ENCODE measurements at regions not wholly inside any gene's neighbourhood (a gene's known extent, or its start where the extent isn't known, plus 50 kb on each side); places are given as distances from the start of the nearest gene placed in this dataset.

GRCh38 chr20:23161244-23161891 is 75.2 kb upstream of the CD93 start (continued):
- TF ChIP-seq ZNF639 (CRISPR knock-in tag; conservative IDR thresholded peaks at IDR 0.05 in 1 of 2, IDR thresholded peaks at IDR 0.05 in 1 of 2), result peak in 1 of 2 experiments; percentile 48; a peak in 1 of 4 replicates
- no peak for TF ChIP-seq ZNF395 (CRISPR knock-in tag; IDR thresholded peaks at IDR 0.05)
- no peak for TF ChIP-seq ZNF561 (CRISPR knock-in tag; conservative IDR thresholded peaks at IDR 0.05)
- no peak for TF ChIP-seq MCM3 (IDR thresholded peaks at IDR 0.05)
- no peak for TF ChIP-seq MYC (IDR thresholded peaks at IDR 0.05; ENCODE audit: low read depth, low read length)
- TF ChIP-seq MYC (CRISPR knock-in tag; IDR thresholded peaks at IDR 0.05; ENCODE audit: borderline replicate concordance, low read depth), result no peak
- no peak for TF ChIP-seq ZNF3 (CRISPR knock-in tag; IDR thresholded peaks at IDR 0.05)
- TF ChIP-seq, protein P1, sequence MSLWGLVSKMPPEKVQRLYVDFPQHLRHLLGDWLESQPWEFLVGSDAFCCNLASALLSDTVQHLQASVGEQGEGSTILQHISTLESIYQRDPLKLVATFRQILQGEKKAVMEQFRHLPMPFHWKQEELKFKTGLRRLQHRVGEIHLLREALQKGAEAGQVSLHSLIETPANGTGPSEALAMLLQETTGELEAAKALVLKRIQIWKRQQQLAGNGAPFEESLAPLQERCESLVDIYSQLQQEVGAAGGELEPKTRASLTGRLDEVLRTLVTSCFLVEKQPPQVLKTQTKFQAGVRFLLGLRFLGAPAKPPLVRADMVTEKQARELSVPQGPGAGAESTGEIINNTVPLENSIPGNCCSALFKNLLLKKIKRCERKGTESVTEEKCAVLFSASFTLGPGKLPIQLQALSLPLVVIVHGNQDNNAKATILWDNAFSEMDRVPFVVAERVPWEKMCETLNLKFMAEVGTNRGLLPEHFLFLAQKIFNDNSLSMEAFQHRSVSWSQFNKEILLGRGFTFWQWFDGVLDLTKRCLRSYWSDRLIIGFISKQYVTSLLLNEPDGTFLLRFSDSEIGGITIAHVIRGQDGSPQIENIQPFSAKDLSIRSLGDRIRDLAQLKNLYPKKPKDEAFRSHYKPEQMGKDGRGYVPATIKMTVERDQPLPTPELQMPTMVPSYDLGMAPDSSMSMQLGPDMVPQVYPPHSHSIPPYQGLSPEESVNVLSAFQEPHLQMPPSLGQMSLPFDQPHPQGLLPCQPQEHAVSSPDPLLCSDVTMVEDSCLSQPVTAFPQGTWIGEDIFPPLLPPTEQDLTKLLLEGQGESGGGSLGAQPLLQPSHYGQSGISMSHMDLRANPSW (CRISPR knock-in tag; IDR thresholded peaks at IDR 0.05), result no peak
- TF ChIP-seq SIN3B (IDR thresholded peaks at IDR 0.05; ENCODE audit: low read depth), result no peak
- no peak for TF ChIP-seq KDM4B (IDR thresholded peaks at IDR 0.05; ENCODE audit: borderline replicate concordance in 2 of 2, low read depth in 1 of 2)
- TF ChIP-seq ZNF316 (IDR thresholded peaks at IDR 0.05), result no peak
- no peak for TF ChIP-seq CBX3 (IDR thresholded peaks at IDR 0.05; ENCODE audit: borderline replicate concordance in 1 of 2, low read length in 2 of 2)
- no peak for TF ChIP-seq E2F5 (CRISPR knock-in tag; IDR thresholded peaks at IDR 0.05)
- no peak for TF ChIP-seq ZNF124 (CRISPR knock-in tag; IDR thresholded peaks at IDR 0.05)
- TF ChIP-seq, protein P2, sequence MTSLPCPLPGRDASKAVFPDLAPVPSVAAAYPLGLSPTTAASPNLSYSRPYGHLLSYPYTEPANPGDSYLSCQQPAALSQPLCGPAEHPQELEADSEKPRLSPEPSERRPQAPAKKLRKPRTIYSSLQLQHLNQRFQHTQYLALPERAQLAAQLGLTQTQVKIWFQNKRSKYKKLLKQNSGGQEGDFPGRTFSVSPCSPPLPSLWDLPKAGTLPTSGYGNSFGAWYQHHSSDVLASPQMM (CRISPR knock-in tag; IDR thresholded peaks at IDR 0.05), result no peak
- no peak for TF ChIP-seq MAFF (IDR thresholded peaks at IDR 0.05; ENCODE audit: low read length)
- no peak for TF ChIP-seq ELK3 (CRISPR knock-in tag; IDR thresholded peaks at IDR 0.05)
- TF ChIP-seq, protein P3, sequence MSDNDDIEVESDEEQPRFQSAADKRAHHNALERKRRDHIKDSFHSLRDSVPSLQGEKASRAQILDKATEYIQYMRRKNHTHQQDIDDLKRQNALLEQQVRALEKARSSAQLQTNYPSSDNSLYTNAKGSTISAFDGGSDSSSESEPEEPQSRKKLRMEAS (CRISPR knock-in tag; IDR thresholded peaks at IDR 0.05), result no peak
